ENCODE measurements at regions not wholly inside any gene's neighbourhood (a gene's known extent, or its start where the extent isn't known, plus 50 kb on each side); places are given as distances from the start of the nearest gene placed in this dataset.

DNA sequence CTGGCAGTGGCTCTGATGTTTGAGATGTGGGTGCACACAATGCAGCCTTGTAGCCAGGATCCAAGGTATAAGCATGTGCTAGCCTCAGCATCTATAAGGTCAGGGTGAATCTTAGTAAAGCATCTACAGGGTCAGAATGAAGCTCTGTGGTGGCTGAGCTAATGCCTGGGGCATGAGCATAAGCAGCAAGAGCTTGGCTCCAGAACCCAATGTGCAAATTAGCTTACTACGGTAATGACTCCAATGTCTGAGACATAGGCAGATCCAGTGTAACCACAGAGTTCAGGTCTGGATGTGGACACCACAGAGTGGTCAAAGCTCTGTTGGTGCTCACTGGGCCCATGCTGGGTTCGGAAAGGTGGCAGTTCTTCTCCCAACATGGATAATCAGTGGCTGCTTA is 304.5 kb upstream of the NECTIN3 start:
- no TSS peak for BruUV-seq (replicated peaks)
- POLR2A ChIA-PET (ENCODE audit: low non-redundant PET), result no interaction called here

DNA sequence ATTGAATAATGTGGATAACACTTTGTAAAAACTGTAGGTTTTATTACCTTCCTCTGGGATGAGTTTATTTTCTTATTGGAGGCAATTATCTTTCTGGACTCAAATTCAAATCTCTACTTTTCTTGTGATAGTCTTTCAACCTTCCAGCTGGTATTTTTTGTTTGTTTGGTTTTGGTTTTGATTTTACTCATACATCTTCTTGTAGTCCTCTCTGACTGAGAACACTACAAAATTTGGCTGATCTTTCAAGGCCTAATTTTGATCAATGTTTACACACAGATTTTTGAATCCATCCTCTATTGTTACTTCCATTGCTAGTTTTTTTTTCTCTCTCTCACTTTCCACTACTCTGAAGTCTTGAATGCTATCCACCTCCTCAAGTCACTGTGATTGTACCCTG is 303.8 kb upstream of the NECTIN3 start:
- POLR2A ChIA-PET (ENCODE audit: low non-redundant PET), result no interaction called here
- DNase-seq (ENCODE audit: low spot score), result no peak
- no TSS peak for BruUV-seq (replicated peaks)
- CTCF ChIA-PET, result no interaction called here
- H3K9me3 ChIP-seq (ENCODE audit: low read depth, low read length, poor library complexity, severe bottlenecking), result no peaks in the 10 kb centered on the region
- no peaks in the 10 kb centered on the region for H3K4me1 ChIP-seq (ENCODE audit: insufficient read depth, low read length, poor library complexity, severe bottlenecking)
- H3K27me3 ChIP-seq (replicated peaks; ENCODE audit: insufficient read depth, low read depth, low read length, poor library complexity), result no peaks in the 10 kb centered on the region
- H3K36me3 ChIP-seq (ENCODE audit: insufficient read depth, low read length, poor library complexity, severe bottlenecking), result no peaks in the 10 kb centered on the region
- intact Hi-C loops (cut with micrococcal nuclease; ENCODE audit: unreplicated experiment), result no loop called here
- H3K4me3 ChIP-seq (ENCODE audit: low read depth, low read length, poor library complexity, severe bottlenecking), result no peak overlapping the region
- H3K27ac ChIP-seq (ENCODE audit: low read depth, low read length, poor library complexity, severe bottlenecking), result no peak overlapping the region
- no peak for TF ChIP-seq CTCF (conservative IDR thresholded peaks at IDR 0.05; ENCODE audit: low read depth, low read length)
- TF ChIP-seq EZH2 (IDR thresholded peaks at IDR 0.05; ENCODE audit: borderline replicate concordance, low read depth, low read length, poor library complexity, severe bottlenecking), result no peak

More for the DNA sequence above, 304.5 kb upstream of the NECTIN3 start:
- no peak for DNase-seq (ENCODE audit: low spot score)
- no peak for TF ChIP-seq EZH2 (IDR thresholded peaks at IDR 0.05; ENCODE audit: borderline replicate concordance, low read depth, low read length, poor library complexity, severe bottlenecking)
- no peak for TF ChIP-seq CTCF (conservative IDR thresholded peaks at IDR 0.05; ENCODE audit: low read depth, low read length)
- Histone ChIP-seq H3K36me3 (ENCODE audit: insufficient read depth, low read length, poor library complexity, severe bottlenecking) (no peaks in the 10 kb centered on the region), H3K27me3 (replicated peaks; ENCODE audit: insufficient read depth, low read depth, low read length, poor library complexity) (no peaks in the 10 kb centered on the region), H3K9me3 (ENCODE audit: low read depth, low read length, poor library complexity, severe bottlenecking) (no peaks in the 10 kb centered on the region), H3K4me1 (ENCODE audit: insufficient read depth, low read length, poor library complexity, severe bottlenecking) (no peaks in the 10 kb centered on the region), H3K27ac (ENCODE audit: low read depth, low read length, poor library complexity, severe bottlenecking) (no peak overlapping the region), H3K4me3 (ENCODE audit: low read depth, low read length, poor library complexity, severe bottlenecking) (no peak overlapping the region)
- intact Hi-C loops (cut with micrococcal nuclease; ENCODE audit: unreplicated experiment), result no loop called here
- CTCF ChIA-PET, result no interaction called here

DNA sequence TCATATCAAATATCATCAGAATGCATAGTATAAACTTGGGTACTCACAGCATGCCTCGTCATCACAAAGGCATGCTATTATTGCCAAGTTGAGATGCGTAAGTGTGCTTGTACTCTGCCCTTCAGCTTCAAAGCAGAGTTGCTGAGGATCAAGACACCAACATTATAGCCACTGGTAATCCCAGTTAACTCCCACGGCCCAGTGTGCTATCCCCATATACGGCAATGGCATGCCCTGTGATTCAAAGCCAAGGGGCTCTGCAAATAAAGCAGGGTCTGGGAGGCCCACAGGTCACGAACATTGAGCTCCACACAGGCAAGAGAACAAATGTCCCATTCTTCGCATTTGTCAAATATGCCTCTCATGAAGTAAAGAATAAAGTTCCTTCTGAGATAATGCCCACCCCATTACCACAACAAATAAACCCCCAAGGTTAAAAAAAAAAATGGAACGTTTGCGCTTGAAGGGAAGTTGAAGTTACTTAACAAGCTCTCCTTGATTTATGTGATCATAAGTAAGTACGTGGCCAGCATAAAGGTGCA is 298.1 kb upstream of the NECTIN3 start:
- H3K9me3 ChIP-seq (ENCODE audit: low read depth, low read length, poor library complexity, severe bottlenecking), result no peaks in the 10 kb centered on the region
- no peaks in the 10 kb centered on the region for H3K27me3 ChIP-seq (replicated peaks; ENCODE audit: insufficient read depth, low read depth, low read length, poor library complexity)
- no peaks in the 10 kb centered on the region for H3K4me1 ChIP-seq (ENCODE audit: insufficient read depth, low read length, poor library complexity, severe bottlenecking)
- DNase-seq (ENCODE audit: low spot score), result no peak
- H3K4me3 ChIP-seq (ENCODE audit: low read depth, low read length, poor library complexity, severe bottlenecking), result no peak overlapping the region
- POLR2A ChIA-PET (ENCODE audit: low non-redundant PET), result no interaction called here
- intact Hi-C loops (cut with micrococcal nuclease; ENCODE audit: unreplicated experiment), result no loop called here
- CTCF ChIA-PET, result no interaction called here
- TF ChIP-seq EZH2 (IDR thresholded peaks at IDR 0.05; ENCODE audit: borderline replicate concordance, low read depth, low read length, poor library complexity, severe bottlenecking) (no peak), CTCF (conservative IDR thresholded peaks at IDR 0.05; ENCODE audit: low read depth, low read length) (no peak)
- no TSS peak for BruUV-seq (replicated peaks)
- H3K36me3 ChIP-seq (ENCODE audit: insufficient read depth, low read length, poor library complexity, severe bottlenecking), result no peaks in the 10 kb centered on the region
- H3K27ac ChIP-seq (ENCODE audit: low read depth, low read length, poor library complexity, severe bottlenecking), result no peak overlapping the region

Data from A673 (cell line).